ENCODE measurements at regions not wholly inside any gene's neighbourhood (a gene's known extent, or its start where the extent isn't known, plus 50 kb on each side); places are given as distances from the start of the nearest gene placed in this dataset.

- TF ChIP-seq CTCF (IDR thresholded peaks at IDR 0.05; ENCODE audit: poor library complexity) (no peak), EZH2phosphoT487 (IDR thresholded peaks at IDR 0.05; ENCODE audit: low read depth, severe bottlenecking, unreplicated experiment) (no peak), EZH2 (IDR thresholded peaks at IDR 0.05; ENCODE audit: borderline replicate concordance) (no peak)
Measured at GRCh38 chr10:32109603-32110002, 53.4 kb upstream of the KIF5B start.
